ENCODE measurements at regions not wholly inside any gene's neighbourhood (a gene's known extent, or its start where the extent isn't known, plus 50 kb on each side); places are given as distances from the start of the nearest gene placed in this dataset.
"Not testable (repeated sequence)": the region's sequence is repeated elsewhere in the genome, so short reads cannot be mapped to it uniquely, and the experiment has no call there.

DNA sequence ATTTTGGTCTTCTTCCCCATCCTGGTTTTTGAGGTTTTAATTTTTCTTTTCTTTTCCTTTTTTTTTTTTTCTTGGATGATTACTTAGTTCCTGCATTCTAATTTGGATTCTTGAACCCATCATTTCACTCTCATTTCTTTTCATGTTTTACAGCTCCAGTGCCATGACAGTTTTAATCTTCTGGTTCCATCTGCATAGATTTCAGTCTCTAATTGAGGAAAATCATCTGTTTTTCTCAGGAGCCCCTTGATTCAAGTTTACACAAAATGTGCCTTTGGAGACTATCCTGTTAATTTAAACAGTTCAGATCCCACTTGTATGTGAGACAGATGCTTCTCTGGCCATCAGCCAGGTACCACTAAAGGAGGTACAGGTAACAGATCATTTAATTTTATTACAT is 379.9 kb downstream of the PIK3C3 start:
- DNase-seq = no peak

DNA sequence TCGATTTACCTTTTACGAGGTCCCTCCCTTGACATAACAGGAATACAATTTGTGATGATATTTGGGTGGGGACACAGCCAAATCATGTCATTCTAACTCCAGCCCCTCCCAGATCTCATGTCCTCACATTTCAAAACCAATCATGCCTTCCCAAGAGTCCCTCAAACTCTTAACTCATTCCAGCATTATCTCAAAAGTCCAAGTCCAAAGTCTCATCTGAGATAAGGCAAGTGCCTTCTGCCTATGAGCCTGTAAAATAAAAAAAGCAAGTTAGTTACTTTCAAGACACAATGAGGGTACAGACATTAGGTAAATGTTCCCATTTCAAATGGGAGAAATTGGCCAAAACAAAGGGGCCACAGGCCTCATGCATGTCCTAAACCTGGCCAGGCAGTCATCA is 381.1 kb downstream of the PIK3C3 start:
- no peak for DNase-seq

DNA sequence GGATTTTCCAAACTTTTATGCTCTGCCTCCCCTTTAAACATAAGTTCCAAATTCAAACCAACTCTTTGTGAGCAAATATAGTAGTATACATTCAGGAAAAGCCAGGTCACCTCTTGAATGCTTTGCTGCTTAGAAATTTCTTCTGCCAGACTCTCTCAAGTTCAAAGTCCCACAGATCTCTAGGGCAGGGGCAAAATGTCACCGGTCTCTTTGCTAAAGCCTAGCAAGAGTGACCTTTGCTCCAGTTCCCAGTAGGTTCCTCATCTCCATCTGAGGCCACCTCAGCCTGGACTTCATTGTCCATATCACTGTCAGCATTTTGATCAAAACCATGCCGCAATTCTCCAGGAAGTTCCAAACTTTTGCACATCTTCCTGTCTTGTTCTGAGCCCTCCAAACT is 382.3 kb downstream of the PIK3C3 start:
- DNase-seq = not testable (repeated sequence)

DNA sequence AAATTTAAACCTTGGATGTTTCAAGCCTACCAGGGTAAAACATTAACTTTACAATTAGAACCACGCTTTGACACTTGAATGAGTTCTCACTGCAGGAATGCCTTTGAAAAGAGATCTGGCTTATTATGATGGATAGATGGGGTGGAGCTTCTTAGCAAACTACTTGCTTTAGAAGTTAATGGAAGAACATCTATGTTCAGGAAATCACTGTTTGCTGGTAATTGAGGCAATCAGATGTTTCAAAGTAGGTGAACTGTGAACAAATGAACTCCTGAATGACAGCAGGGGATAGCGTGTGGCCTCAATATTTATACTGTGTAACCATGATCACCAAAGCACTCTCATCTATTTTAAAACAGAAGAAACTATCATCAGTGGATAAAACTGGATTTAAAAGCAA is 383.6 kb downstream of the PIK3C3 start:
- no peak for DNase-seq

DNA sequence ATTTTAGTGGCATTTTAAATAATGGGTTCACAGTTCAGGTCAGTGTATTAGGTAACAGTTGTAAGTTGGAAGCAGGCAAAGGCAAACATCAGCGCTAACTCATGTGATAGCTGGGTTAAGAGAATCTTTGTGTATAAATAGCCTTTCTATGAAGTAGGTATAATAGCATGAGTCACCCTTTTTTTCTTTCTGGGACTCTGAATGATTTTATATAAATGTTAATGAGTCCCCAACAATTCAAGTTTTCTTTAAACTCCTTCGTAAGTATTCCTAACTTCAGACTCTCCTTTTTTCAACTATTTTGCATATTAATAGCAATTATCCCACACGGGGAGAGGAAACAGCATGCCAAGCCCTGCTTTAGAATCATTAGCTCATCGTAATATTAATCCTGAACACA is 384.3 kb downstream of the PIK3C3 start:
- no peak for DNase-seq

DNA sequence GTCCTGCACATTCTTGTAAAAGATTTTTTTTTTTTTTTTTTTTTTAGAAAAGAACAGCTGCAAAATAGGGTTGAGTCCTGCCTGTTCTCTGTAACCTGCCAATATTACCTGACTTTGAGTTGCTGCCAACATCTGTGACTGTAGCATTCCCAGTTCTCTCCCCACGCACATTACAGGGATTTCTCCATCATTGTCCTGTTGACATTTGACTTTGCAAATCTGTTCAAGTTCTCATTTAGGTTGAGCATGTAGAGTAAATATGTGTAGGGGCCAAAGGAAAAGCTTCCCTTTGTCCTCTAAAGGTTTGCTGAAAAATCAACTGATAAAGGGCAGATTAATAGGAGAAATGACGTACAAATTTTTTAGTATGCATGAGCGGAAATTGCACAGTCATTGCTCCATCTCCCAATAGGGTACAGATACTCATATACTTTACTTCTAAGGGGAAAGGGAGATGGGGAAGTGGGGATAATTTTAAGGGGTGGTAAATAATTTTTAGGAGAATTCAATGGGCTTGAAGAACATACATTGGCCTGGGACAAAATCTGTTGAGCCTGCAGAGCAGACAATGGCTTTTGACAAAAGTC is 385.5 kb downstream of the PIK3C3 start:
- no peak for DNase-seq

DNA sequence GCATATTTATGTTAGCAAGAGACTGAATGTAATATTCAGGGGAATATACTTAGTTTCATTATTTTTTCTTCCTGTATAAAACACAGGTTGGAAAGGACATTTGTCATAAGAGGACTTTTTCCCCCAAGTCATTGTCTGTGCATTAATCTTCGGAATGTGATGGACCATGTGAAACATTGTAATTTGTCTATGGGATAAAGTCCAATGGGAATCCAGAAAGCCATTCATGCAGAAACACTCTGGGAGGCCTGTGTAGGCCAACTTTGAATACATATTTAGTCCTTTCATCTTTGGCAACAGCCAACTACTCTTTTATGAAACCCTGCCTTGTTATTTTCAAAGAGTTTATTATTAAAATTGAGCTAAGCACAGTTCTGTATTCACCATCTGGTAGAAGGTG is 386.4 kb downstream of the PIK3C3 start:
- no peak for DNase-seq

DNA sequence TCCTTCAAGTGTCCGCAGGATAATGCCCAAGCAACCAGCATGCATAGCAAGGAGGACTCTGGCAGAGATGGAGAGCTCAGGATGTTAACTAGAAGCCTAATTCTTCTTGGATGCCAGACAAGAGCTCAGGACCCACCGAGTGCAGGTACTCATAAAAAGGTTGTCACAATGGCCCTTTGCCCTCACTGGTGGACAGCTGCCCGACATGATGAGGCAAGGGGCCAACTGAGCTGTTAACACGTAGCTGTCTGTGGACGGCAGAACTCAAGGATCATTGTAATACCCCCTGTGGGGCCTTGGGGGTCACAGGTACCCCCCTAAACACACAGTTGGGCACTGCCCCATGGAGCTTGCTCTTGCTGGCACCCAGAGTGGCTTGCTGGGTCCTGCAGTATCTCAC is 393.7 kb downstream of the PIK3C3 start:
- DNase-seq = no peak

DNA sequence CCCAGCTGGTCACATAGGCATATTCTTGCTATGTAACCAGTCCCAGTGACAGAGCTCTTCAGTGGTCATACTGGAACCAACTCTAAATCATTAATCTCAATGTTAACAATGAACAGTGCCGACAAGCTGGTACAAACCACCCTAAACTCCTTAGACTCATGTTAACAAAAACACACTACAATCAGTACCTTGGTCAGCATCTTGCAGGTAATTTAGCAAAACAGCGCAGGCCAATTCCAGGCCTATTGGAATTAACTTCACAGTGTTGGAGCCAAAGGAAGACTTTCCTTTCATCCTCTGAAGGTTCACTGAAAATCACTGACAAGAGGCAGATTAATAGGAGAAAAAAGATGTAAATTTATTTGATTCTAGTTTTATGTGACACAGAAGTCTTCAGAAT is 396.4 kb downstream of the PIK3C3 start:
- DNase-seq = no peak

DNA sequence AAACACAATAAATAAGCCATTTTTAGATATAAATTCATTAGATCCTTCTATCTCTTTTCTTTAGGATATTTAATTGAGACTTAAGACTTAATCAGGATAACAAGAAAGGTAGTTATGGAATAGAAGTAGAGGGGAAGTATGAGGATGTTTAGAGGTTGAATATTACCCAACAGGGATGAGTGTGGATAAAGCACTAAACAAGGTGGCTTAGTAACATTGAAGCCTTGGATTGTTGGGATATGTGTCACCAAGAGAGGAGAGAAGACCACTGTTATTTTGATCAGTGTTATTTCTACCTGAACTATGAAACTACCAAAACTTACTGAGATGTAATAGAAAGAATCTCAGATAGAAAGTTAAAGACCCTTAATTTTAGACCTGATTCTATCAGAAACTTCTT is 405.7 kb downstream of the PIK3C3 start:
- DNase-seq = no peak

DNA sequence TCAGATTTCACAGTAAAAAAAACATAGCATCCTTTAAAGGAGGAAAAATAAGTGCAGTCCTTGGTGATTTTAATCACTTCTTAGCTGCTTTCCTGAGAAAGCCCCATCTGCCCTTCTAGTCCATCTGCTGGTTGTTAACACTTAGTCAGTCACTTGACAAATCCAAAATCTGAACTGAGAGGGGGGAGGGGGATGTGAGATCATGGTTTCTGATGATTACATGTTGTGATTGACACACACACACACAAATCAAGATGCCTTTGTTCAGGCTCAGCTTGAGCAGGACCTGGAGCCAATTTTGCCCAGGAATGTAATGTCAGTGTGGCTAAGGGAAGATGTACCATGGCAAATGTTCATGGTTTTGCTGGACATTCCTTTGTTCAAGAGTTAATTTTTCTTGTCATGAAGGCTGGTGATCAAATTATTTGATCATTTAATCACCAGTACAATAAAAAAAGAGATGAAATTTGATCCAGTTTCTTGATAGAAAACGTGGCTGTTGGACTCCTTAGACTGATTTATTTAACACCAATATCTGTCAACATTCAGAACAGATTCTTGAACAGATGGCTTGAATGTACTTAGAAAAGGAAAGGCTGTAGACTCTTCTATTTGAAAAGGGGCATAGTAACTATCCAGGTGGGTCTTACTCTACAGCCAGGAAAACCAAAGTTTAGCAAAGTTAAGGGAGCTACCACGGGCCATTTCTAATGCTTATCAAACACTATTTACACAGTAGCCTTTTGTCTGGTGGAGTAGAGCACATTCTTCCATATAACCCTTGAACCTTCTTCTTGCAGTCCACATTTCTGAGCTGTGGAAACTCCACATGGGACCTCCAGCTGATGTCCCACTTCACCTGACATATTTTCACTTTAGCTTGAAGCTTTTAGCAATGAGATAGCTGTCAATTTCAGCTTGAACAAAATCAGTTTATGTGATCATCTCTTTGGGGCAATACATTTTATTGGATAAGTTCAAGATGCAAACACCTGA is 408.7 kb downstream of the PIK3C3 start:
- DNase-seq = no peak

DNA sequence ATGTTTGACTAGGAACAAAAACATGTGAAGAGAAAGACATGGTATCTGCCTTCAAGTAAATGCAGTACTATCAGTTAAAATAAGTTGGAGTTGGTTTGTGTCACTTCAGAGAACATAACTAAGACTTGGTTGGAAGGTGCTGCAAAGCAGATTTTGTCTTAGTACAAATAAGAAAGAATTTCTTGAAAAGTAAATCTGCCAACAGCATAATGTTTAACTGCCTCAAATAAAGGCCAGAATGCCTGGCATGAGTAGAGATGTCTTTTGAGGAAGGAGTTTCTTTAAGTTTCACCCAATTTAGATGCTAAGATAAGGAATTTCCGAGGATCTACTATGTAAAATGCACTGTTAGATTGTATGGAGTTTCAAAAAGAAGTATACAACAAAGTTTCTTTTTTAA is 409.7 kb downstream of the PIK3C3 start:
- DNase-seq = no peak

DNA sequence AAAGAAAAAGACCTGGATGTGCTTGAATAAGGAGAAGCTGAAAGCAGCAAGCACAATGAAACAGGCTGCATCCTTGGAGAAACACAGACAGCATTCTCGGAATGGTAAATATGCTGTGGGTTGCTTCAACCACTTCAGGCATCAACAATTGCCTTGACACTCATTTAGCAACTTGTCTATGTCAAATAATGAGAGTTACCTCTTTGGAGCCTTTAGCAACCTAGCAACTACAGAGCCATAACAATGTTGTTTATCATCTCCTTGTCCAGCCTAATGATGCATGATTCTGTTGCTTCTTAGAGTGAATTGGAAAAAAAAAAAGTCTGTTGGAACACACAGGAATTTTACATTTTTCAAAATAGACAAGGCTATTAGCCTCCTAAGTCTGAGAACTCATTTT is 410.6 kb downstream of the PIK3C3 start:
- DNase-seq = no peak

DNA sequence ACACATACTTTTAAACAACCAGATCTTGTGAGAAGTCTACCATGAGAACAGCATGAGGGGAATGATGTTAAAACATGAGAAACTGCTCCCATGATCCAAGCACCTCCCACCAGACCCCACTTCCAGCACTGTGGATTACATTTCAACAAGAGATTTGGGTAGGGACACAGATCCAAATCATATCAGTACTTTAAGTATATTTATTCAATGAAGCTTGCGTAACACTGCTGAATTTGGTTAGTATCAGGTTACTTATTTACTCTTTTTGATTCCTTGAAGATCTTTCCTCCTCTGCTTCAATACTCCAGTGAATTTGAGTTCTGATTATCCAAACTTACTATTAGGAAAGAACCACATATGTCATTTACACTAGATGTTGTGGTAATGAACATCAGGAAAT is 418.6 kb downstream of the PIK3C3 start:
- no peak for DNase-seq

DNA sequence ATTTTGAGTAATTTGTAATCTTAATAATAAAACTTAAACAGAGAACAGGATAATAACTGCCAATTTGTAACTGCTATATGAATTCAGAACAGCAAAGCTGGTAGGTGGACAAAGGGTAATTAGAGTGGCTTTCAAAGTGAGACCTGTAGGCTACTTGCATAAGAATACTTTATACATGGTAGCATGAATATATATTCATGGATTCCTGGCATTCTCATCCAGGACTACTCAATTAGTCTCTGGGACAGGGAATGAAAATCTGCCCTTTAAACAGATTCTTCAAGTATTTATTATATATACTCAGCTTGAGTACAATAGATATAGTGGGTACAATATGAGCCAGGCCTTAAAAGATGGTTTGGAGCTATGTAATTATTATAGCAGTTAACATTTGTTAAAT is 419.9 kb downstream of the PIK3C3 start:
- no peak for DNase-seq

DNA sequence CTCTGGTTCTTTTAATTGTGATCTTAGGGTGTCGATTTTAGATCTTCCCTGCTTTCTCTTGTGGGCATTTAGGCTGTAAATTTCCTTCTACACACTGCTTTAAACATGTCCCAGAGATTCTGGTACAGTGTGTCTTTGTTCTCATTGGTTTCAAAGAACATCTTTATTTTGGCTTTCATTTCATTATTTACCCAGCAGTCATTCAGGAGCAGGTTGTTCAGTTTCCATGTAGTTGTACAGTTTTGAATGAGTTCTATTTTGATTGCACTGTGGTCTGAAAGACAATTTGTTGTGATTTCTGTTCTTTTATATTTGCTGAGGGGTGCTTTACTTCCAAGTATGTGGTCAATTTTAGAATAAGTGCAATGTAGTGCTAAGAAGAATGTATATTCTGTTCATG is 423.8 kb downstream of the PIK3C3 start:
- not testable (repeated sequence) for DNase-seq

DNA sequence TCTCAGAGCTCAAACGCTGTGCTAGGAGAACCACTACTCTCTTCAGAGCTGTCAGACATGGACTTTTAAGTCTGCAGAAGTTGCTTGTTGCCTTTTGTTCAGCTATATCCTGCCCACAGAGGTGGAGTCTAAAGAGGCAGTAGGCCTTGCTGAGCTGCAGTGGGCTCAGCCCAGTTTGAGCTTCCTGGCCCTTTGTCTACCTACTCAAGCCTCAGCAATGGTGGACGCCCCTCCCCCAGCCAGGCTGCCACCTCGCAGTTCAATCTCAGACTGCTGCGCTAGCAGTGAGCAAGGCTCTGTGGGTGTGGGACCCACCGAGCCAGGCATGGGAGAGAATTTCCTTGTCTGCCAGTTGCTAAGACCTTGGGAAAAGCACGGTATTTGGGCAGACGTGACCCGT is 426.2 kb downstream of the PIK3C3 start:
- not testable (repeated sequence) for DNase-seq

DNA sequence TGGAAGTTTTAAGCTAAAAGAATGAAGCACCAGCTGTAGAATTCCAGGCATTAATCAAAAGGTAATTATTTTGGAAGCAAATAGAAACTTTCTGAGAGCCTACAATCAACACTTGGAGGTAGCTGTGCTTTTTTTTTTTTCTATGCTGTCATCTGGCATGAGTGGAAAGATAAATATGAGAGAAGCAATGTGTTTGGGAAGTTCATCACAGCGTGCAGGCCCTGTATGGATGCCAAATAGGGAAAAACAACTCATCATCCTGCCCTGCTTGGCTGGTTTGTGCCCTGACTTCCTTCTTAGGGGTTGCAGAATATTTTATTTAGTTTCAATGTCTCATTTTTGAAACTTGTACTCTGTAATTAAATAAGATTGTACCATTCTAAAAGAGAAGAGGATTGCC is 437.4 kb downstream of the PIK3C3 start:
- no peak for DNase-seq

DNA sequence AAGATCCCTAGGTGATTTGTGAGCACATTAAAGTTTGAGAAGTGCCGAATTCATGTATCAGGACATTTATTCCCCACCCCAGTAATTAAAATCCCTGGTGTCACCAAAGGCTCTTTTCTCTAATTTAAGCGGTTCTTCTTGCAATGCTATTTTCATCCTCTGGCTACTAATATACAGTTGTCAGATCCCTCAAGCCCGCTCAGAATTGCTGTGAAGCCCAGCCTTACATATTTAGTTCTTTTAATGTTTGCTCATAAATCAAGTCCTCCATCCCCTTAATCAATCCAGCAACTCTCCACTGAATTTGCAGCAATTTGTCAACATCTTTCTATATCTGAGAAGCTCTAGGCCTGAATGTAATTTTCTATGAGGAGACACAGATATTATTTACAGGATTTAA is 437.9 kb downstream of the PIK3C3 start:
- DNase-seq = no peak

DNA sequence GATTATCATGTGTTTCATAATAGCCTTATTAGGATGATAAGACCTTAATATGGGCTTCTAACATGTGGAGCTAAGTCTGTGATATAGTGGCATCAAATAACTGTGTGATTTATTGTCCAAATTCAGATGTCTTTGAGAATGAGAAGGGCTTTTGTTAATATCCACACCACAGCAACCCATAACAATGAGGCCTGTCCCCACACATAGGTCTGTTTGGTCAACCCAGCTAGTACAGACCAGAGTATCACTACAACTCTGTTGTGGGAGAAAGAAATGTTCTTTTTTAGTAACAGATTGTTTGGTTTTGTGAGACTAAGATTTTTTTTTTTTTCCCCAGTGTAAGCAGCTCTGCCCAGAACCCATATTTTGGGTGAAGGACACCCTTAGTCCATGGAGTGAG is 439.2 kb downstream of the PIK3C3 start:
- DNase-seq = no peak

DNA sequence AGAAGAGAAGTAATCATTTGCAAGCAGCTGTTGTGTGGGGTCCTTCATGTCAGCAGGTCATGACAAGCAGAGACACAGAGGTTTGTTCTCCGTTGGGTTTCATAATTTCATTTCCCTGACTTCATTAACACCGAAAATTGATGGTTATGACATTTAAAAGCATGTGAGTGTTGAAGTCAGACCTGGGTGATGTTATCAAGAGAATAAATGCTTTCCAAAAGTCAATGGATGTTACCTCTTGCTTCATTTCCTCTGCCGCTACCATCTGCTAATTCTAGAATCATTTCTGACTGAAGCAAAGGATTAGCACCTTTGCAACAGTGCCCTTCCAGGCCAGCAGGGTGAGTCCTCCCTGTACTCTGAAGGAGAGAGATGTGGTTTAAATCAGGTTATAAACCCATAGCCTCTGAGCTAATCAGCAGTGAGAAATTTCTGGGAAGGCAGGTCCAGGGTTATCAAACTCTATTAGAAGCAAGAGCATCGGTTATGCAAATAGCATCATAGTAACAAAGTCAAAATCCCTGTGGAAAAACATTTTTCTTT is 446.2 kb downstream of the PIK3C3 start:
- DNase-seq = no peak

DNA sequence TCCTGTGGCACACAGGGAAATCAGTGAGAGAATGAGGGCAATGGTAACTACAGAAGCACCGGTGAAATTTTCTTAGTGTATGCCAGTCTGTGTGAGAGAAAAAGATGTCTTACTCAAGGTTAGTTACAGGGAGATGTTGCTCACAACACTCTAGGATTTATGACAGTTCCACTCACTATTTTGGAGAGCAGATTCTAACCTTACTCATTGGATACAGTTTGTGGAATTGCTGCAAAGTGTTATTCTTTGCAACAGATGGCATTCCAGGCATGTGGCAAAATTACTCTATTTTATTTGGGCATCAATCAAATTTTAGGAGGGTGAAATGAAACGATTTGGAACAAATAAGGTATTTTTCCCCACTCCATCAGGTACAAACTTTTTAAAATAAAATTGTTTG is 449.1 kb downstream of the PIK3C3 start:
- no peak for DNase-seq

DNA sequence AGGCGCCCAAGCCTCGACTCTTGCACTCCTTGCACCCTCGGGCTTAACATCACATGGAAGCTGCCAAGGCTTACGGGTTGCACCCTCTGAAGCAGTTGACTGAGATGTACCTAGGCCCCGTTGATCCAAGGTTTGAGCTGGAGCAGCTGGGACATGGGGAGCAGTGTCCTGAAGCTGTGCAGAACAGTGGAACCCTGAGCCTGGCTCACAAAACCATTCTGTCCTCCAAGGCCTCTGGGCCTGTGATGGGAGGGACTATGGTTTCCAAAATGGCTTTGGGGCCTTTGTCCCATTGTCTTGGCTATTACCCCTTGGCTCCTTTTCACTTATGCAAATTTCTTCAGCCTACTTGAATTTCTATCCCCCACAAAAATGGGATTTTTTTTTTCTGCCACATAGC is 454.0 kb downstream of the PIK3C3 start:
- DNase-seq = no peak

DNA sequence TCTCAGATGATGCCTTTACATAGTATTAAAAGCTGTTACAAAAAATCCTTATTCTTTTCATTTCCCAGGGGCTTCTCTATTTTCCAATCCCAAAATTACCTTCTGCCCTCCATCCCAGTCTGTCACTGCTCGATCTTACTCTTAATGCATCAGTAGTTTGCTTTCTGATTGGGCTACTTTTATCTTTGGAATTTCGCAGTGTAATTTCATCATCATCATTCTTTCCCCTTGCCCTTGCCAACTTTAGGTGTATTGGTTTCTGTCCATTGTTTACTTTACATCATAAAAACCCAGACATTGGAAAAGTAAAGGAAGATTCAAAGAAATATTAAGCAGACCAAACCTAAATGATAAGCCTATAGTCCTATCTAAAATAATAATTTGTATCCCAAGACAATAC is 457.2 kb downstream of the PIK3C3 start:
- no peak for DNase-seq

All from NCI-H2107 (cell line).